ENCODE measurements at regions not wholly inside any gene's neighbourhood (a gene's known extent, or its start where the extent isn't known, plus 50 kb on each side); places are given as distances from the start of the nearest gene placed in this dataset.

GRCh38 chr17:73983621-73984400, 219.7 kb upstream of the RPL38 start:
- TF ChIP-seq, protein P1, sequence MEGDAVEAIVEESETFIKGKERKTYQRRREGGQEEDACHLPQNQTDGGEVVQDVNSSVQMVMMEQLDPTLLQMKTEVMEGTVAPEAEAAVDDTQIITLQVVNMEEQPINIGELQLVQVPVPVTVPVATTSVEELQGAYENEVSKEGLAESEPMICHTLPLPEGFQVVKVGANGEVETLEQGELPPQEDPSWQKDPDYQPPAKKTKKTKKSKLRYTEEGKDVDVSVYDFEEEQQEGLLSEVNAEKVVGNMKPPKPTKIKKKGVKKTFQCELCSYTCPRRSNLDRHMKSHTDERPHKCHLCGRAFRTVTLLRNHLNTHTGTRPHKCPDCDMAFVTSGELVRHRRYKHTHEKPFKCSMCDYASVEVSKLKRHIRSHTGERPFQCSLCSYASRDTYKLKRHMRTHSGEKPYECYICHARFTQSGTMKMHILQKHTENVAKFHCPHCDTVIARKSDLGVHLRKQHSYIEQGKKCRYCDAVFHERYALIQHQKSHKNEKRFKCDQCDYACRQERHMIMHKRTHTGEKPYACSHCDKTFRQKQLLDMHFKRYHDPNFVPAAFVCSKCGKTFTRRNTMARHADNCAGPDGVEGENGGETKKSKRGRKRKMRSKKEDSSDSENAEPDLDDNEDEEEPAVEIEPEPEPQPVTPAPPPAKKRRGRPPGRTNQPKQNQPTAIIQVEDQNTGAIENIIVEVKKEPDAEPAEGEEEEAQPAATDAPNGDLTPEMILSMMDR (IDR thresholded peaks at IDR 0.05), result no peak
- TF ChIP-seq EZH2 (IDR thresholded peaks at IDR 0.05) (no peak), EZH2phosphoT487 (IDR thresholded peaks at IDR 0.05) (no peak)

Measured in neural progenitor cell (in vitro differentiated cells).